22Rv1 (cell line): ENCODE measurements at regions not wholly inside any gene's neighbourhood (a gene's known extent, or its start where the extent isn't known, plus 50 kb on each side); places are given as distances from the start of the nearest gene placed in this dataset.

Experiments
- CTCF ChIP-seq: fragments of 450-650 bp; IDR thresholded peaks from 2 replicates; pipeline ENCODE4 v1.5.1; 2017; ENCODE audit warnings: mild to moderate bottlenecking
- ZFX ChIP-seq: fragments of 450-650 bp; IDR thresholded peaks from 2 replicates; pipeline ENCODE4 v1.6.1; 2017; ENCODE audit warnings: antibody characterized with exemption, borderline replicate concordance

GRCh38 chr13:110780422-110780821, 66.9 kb downstream of the ING1 start:
- TF ChIP-seq CTCF (no peak), ZFX (no peak)
